Limb (tissue), 2 donors: ENCODE measurements at regions not wholly inside any gene's neighbourhood (a gene's known extent, or its start where the extent isn't known, plus 50 kb on each side); places are given as distances from the start of the nearest gene placed in this dataset.

Source experiments
- DNase-seq, 2 donors: peaks; one replicate each; pipeline ENCODE4 v3.0.0-alpha.2; 2016; ENCODE audit errors: extremely low spot score in 2 of 2

DNA sequence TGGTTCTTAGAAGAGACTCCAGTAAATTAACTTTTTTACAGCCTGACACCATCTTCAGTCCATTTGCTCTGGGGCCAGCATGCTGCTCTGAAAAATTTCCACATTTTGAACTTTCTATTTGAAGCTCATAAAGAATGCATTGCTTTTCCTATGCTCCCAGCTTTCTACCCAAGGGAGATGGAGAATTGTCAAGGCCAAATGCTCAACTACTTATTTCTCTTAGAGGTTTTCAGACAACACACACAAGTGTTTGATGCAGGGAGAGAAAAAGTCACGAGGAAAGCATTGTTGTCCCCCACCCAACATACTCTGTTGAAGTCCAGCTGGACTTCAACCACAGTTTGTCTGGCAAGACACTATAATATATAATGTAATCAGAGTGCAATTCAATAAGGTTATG lies 100.3 kb upstream of the CADPS start:
- DNase-seq = no peak

DNA sequence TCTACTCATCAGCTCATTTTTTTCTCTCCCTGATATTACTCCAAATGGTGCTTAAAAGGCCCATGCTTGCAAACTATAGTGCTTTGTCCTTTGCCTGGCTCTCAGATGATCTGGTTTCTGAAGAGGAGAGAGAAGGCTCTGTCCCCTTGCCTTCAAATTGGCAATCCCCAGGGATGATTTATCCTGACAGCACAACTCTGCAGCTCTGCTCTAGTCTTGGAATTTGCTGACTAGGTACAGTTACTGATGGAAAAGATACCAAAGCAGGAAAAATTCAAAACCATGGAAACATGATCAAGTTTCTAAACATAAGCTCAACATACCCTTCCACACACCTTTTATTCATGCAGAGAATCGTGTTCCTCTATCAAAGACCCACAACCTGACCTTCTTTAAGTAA lies 106.7 kb upstream of the CADPS start:
- no peak for DNase-seq

DNA sequence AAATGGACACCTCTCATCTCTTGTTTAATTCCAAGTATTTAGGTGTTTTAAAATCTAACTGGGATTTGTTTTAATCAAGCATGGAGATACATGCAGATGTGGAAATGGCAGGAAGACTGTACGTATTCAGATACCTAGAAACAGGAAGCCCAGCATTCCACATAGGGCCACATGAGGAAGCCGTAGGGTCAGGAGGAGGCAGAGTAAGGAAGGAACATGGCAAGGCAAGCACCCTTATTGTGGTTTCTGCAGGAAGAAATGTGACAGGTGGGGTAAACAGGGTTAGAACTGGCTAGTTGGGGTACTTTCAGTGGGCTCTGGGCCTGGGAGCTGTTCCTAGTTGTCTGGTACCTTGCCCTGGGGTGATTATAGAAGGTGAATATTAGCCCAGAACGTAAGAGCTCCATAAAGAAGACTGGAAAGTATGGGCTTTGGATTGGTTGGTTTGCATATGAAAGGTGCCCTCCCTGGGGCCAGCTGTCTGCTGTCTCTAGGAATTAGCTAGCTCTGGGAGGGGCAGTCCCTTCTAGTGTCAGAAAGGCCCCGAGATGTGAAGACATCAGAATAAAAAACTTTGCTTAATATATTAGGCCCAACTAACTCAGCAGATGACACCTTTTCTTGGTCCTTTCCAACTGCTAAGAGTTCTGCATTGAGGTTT lies 107.7 kb upstream of the CADPS start:
- DNase-seq = no peak

DNA sequence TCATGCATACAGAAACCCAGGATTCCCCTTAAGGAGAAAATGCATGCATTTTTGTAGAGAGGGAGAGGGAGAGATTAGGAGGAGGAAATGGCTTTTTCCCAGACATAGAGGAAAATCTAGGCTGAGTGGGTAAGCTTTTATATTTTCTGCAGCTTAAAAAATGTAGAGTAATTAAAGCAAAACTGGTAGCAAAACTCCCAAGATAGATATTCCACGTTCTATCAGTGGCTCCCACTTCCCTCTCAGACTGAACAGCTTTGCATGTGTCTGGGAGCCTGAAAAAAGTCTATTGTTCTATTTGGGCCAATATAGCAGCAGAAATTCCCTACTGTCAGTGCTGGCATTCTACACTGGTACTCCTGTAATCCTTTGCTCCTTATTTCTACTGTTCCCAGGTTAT lies 110.8 kb upstream of the CADPS start:
- no peak for DNase-seq

DNA sequence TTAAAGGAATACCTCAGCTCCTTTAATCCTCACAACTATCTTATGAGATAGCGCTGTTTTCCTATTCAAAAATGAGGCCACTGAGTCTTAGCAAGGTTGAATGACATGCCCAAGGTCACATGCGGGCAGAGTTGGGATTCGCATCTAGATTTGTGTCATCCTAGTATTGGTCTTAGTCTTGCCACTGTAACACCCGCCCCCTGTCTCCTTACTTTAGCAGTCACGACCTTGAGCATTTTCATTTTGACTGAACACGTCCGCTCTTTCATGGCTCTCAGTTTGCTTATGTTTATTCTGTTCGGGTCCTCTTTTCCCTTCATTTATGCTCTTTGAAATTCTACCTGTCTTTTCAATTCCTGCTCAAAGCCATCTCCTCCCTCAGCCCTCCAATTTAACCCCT lies 112.5 kb upstream of the CADPS start:
- DNase-seq = no peak

DNA sequence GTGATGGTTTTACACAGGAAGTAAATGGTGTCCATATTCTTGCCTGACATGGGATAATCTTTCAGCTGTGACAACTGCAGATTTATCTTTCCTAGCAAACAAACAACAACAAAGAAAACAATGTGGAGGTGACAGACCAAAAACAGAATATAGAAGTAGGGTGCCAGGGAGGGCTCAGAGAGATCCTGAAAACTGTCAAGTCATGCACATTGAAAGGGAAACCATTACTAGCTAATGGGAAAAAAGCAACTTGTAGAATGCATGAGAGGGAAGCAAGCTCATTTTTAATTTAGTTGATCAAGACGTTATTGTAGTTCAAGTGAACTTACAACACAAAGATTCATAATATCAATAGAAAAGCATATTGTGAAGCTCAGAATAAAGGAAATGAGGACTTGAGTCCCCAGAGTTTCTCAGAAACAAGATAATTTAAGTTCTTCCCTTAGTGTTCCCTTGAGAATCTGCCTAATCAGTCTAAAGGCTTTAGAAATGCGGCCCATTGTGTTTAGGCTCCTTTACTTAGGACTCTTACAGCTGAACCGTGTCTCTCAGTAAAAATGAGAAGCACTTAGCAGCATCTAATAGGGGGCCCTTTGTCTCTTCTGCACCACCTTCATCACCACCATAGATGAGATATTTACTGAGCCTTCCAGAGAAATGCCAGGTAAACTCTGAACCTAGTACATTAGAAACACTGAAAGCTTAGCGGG lies 115.6 kb upstream of the CADPS start:
- no peak for DNase-seq

DNA sequence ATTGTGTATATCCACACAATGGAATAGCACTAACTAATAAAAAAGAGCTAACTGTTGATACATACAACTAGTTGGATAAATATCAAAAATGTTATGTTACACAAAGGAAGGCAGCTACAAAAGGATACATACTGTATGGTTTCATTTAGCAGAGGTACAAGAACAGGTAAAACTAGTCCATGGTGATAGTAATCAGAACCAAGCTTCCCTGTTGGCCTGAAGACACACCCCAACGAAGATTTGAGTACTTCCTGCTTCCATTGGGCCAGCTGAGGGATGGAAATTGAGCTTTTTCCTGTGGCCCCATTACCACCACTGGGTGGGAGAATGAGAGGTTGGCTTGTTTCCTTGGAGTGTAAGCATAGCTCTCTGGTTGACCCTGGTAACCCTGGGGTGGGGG lies 117.3 kb upstream of the CADPS start:
- DNase-seq = no peak

DNA sequence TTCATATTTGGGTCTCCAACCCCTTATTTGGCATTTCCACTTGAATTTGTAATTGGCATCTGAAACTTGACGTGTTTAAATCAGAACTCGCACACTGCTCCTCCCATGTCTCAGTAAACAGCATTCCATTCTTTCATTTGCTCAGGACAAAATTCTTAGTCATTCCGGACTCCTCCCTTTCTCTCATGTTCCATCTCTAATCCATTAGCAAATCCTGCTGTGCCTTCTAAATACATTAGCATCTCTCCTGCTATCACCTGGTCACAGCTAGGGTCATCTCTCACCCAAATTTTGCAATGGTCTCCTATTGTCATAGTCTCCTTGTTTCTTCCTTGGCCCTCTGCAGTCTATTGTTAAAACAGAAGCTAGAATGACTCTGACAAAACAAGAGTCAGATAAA lies 119.9 kb upstream of the CADPS start:
- DNase-seq = no peak

DNA sequence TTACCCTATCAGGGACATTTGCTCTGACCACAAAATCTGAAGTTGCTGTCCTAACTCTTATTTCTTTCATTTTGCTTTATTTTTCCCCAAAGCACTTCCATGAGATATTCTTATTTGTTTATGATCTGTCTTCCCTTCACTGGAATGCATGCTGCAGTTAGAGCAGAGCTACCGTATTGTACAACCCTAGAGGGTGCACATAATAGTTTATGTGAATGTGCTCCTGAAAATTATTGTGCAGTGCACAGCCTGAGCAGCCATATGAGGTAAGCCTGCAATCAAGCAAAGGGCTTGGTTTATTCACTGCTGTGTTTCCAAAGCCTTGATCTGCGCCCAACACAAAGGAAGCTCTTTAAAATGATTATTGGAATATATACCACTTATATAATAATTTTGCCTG lies 120.3 kb upstream of the CADPS start:
- DNase-seq = no peak

DNA sequence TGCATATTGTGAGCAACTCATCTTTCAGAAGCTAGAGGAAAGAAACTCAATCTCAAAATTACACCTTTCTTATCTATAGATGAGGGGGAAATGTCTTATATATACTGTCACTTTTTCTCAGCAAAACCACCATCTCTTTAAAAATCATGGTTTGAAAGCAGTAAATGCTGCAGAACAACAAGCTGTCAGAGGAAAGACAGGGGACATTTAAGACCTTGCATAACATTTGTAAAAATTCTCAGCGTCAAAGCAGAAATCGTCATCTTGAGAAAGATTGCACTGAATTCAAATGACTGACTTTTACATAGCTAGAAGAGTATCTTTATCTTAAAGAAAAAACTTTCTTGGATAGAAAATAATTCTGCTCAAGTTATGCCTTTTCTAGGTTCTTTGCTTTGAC lies 122.2 kb upstream of the CADPS start:
- DNase-seq = no peak

DNA sequence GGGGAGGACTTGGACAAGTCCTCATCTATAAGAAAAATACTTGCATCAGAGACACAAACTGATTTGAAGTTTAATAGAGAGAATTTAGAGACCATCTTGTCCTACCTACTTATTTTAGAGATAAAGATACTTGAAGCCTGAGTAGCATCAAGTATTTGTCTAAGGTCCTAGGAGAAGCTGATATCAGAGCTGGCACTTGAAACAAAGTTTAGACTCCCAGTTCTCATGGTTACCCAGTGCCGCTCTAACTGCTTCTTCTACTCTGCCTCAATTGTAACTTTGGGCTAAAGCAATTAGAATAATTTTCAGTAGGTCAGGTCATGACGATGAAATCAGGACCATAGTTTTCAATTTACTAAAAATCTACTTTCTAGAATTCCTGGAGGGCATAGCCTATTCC lies 123.9 kb upstream of the CADPS start:
- no peak for DNase-seq

DNA sequence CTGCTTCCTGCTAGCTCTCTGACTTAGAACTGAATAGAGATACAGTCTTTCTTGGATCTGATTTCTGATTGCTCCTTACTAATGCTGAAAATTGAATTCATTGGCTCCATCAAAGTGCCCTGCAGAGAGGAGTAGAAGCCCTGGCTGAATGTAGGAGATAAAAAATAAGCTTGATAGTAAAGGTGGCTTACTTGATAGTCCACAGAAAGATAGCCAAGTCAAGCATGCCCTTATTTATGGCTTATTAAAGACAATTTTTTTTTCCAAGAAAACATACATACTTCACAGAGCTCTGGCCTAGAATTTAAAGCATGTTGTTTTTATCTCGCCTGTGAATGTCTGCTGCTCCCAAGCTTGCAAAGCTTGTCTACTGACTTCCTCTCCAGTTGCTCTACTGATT lies 124.6 kb upstream of the CADPS start:
- no peak for DNase-seq

DNA sequence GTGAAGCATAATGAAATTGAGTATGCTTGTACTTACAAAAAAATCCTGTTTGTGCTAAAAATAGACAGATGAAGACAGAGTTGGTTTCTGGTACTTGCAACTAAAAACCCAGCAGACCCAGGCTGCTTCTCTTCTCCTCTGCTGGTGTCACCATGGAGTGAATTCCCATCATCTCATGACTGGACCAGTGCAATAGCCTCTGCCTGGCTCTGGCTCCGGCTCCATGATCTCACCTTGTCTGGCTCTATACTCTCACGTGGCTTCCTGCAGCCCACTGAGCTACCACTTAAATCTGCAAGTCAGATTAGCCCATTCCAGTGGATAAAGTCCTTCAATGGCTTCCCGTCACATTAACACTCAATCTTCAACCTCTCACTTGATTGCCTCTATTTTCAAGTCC lies 129.2 kb upstream of the CADPS start:
- DNase-seq = no peak

DNA sequence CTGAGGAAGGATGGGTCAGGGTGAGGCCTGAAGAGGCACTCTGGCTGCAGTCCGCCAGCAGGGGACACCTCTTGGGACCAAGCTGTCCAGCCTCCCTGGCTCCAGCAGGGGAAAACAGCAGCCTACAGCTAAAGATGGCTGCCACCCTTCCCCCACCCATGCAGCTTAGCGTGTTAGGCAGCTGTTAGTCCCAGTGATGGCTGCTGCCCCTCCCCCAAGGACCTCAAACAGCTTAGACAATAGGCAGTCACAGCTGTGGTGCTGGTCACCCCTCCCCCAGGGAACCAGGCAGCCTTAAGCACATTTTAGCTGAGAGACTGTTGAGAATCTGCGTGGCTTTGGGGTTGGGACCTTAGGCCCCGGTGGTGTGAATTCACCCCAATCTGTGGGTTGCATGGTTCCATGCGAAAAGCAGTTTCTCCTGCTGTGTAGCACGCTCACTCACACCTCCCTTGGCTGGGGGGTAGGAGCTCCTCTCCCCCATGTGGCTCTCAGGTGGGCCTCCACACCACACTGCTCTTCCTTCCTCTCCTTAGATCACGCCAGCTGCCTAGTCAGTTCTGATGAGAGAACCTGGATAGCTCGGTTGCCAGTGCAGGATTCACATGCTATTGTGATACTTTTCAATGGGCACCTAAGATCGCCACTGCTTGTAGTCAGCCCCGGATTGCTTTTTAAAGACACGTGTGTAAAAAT lies 140.5 kb upstream of the CADPS start:
- peak; percentile 2 to 47 for DNase-seq

DNA sequence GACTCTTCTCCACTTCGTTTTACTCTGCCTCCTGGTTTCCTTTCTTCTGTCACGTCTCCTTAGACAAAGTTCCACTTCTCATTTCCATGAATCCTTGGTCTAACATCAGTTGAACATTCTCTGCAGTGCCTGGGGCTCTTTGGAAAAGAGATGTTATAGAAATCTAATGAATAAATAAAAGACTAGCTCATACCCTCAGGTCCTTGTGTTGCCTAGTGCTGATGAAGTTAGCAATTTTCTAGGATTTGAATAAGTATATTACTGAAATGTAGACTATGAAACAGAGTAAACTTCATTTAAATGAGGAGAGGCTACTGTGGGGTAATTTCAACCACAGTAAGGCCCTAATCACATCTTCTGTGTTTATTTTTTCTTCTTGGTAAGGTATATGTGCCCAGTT lies 146.9 kb upstream of the CADPS start:
- no peak for DNase-seq

DNA sequence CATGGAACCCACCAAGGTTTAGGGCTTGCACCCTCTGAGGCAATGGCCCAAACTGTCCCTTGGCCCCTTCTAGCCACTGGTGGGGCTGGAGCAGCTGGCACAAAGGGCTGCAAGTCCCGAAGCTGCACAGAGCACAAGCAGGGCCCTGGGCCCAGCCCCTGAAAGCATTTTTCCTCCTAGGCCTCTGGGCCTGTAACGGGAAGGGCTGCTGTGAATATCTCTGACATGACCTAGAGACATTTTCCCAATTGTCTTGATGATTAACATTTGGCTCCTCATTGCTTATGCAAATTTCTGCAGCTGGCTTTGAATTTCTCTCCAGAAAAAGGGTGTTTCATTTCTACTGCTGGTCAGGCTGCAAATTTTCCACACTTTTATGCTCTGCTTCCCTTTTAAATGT lies 151.5 kb upstream of the CADPS start:
- DNase-seq = no peak

DNA sequence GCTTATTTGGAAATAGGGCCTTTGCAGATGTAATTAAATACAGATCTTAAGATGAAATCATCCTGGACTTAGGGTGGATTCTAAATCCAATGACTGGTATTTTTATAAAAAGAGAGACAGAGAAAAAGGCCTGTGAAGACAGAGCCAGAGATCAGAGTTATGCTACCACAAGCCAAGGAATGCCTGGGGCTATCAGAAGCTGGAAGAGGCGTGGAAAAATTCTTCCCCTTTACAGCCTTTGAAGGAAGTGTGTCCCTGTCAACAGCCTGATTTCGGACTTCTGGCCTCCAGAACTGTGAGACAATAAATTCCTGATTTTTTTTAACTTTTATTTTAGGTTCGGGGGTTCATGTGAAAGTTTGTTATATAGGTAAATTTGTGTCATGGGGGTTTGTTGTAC lies 154.1 kb upstream of the CADPS start:
- DNase-seq = no peak

DNA sequence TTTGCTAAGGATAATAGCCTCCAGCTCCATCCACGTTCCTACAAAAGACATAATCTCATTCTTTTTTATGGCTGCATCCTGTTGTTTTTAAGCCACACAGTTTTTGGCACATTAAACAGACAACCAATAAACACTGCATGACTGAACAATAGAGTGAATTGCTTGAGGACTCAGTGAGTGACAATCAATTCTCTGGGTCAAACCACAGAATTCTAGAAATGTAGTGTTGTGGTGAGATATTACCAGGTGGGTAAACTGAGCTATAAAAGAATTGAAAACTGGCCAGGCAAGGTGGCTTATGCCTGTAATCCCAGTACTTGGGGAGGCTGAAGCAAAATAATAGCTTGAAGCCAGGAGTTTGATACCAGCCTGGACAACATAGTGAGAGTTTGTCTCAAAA lies 154.7 kb upstream of the CADPS start:
- no peak for DNase-seq

DNA sequence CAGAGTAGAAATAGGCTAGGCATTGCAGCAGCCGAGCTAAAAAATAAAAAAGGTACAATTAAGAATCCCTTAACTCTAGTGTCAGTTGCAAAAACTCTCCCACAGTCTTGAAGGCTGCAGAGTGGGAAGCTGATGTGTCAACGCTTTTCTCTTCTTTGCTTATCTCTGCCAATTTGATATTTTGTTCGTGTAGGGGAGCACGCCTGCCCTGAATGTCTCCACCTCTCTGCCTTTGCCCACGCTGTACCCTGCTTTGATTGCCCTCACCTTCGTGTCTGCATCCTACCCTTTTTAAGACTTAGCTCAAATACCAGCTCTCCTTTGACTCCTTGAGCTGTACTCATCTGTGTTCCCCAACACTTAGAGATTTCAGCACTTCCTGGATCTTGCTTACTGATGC lies 155.4 kb upstream of the CADPS start:
- DNase-seq = no peak

DNA sequence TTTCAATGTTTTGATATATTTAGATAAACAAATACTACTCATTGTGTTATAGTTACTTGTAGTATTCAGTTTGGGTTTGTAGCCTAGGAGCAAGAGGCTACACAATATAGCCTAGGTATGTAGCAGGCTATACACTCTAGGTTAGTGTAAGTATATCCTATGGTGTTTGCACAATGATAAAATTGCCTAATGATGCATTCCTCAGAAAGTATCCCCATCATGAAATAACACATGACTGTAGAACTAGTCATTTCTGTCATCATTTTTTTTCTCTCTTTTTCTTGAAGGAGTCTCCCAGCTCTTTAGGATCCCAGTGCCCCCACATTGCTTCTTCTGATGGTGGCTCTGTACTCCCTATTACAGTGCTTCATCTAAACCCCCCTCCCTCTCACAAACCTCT lies 157.7 kb upstream of the CADPS start:
- no peak for DNase-seq

DNA sequence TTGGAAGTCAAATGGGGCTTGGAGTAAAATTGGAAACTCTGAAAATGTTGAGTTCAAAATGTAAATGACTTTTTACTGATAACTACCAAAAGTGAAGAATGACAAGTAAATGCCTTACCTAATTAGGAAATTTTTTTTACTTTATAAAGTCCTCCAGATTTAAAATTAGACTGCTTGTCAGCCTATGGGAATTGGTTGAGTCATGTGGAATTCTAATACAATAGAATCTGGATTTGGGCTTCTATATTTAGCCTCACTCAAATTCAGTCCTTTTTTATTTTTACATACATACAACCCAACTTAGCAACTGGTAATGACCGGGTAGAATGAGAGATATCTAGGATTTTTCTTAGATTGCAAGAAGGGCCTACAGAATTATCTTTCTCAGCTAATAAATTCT lies 158.9 kb upstream of the CADPS start:
- DNase-seq = no peak

DNA sequence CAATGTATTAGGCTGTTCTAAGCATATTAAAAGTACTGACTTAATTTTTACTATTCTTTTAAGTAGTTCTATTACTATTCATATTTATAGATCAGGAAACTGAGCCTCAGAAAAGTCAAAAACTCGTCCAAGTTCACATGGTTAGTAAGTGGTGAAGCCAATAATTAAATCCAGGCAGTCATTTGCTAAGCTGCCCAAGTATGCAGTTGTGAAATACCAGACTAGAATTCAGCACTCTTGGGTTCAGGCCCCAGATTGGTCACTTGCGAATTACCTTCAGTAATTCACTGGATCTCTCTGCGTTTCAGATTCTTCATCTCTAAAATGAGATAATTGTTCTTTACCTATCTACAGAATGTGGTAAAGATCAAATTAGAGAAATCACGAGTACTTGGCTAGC lies 161.9 kb upstream of the CADPS start:
- DNase-seq = no peak

DNA sequence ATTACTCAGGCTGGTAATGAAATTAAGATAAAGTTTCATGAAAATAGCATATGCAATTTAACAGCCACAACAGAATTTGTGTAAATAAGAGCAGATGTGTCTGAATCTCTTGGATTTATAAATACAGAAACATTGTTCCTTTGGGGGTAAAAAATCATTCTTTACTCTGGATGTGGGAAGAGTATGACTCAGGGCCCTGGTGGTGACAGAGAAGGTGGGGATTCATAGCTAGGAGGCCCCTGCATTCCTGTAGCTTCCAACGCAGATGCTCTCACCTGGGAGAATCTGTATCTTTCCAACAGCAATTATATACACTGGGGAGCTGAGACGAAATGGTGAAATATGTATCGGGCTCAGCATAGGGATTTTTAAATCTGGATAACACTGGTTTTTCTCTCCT lies 167.6 kb upstream of the CADPS start:
- no peak for DNase-seq
